HG02973 (cell line): ENCODE measurements at regions not wholly inside any gene's neighbourhood (a gene's known extent, or its start where the extent isn't known, plus 50 kb on each side); places are given as distances from the start of the nearest gene placed in this dataset.

ENCODE experiments used
- ATAC-seq: cut with Tn5 transposase; IDR thresholded peaks from one replicate; pipeline ENCODE4 v1.9.1; 2021; ENCODE audit warnings: moderate library complexity; ENCODE audit not compliant: unreplicated experiment

- ATAC-seq: no peak
These were observed 114.0 kb upstream of the HDGFL1 start for GRCh38 chr6:22455378-22455777.

- no peak for ATAC-seq
These were observed 111.4 kb upstream of the HDGFL1 start for GRCh38 chr6:22457996-22458395.

- no peak for ATAC-seq
These were observed 102.6 kb upstream of the HDGFL1 start for GRCh38 chr6:22466665-22467245.

GRCh38 chr6:22467645-22468044 lies 101.7 kb upstream of the HDGFL1 start:
- ATAC-seq: no peak

- ATAC-seq: no peak
These were observed 101.0 kb upstream of the HDGFL1 start for GRCh38 chr6:22468256-22468965.

GRCh38 chr6:22470454-22471131 lies 98.8 kb upstream of the HDGFL1 start:
- no peak for ATAC-seq

GRCh38 chr6:22471132-22471690 lies 98.2 kb upstream of the HDGFL1 start:
- ATAC-seq: no peak

- no peak for ATAC-seq
These were observed 97.6 kb upstream of the HDGFL1 start for GRCh38 chr6:22471746-22472145.

GRCh38 chr6:22473991-22474682 lies 95.2 kb upstream of the HDGFL1 start:
- no peak for ATAC-seq

GRCh38 chr6:22476811-22477390 lies 92.5 kb upstream of the HDGFL1 start:
- no peak for ATAC-seq

GRCh38 chr6:22497276-22497675 lies 72.1 kb upstream of the HDGFL1 start:
- no peak for ATAC-seq

GRCh38 chr6:22499815-22500214 lies 69.6 kb upstream of the HDGFL1 start:
- ATAC-seq: no peak

- no peak for ATAC-seq
These were observed 62.9 kb upstream of the HDGFL1 start for GRCh38 chr6:22506496-22506895.

- ATAC-seq: no peak
These were observed 56.5 kb upstream of the HDGFL1 start for GRCh38 chr6:22512686-22513427.

- no peak for ATAC-seq
These were observed 55.7 kb upstream of the HDGFL1 start for GRCh38 chr6:22513667-22514066.

GRCh38 chr6:22519237-22519636 lies 50.1 kb upstream of the HDGFL1 start:
- no peak for ATAC-seq
